Immature natural killer cell (primary cell): ENCODE measurements at regions not wholly inside any gene's neighbourhood (a gene's known extent, or its start where the extent isn't known, plus 50 kb on each side); places are given as distances from the start of the nearest gene placed in this dataset.

Experiments
- DNase-seq, 3 donors: peaks; one replicate each; pipeline ENCODE4 v3.0.0; 2022; ENCODE audit warnings: mixed read lengths in 1 of 3
- H3K27ac Mint-ChIP-seq, 6 donors: one replicate each; pipeline ENCODE4 v1.8.0; 2020; ENCODE audit warnings: mixed read lengths in 6 of 6, mild to moderate bottlenecking in 5 of 6, inconsistent platforms in 4 of 6, moderate library complexity in 3 of 6
- H3K27me3 Mint-ChIP-seq, 3 donors: one replicate each; pipeline ENCODE4 v1.8.0; 2020 to 2021; ENCODE audit warnings: low read depth in 3 of 3, mild to moderate bottlenecking in 3 of 3, mixed read lengths in 3 of 3, moderate library complexity in 3 of 3, inconsistent platforms in 1 of 3
- H3K36me3 Mint-ChIP-seq, 3 donors: one replicate each; pipeline ENCODE4 v1.8.0; 2020; ENCODE audit warnings: mixed read lengths in 3 of 3, inconsistent platforms in 2 of 3, mild to moderate bottlenecking in 2 of 3
- H3K4me1 Mint-ChIP-seq, 2 donors: one replicate each; pipeline ENCODE4 v1.8.0; 2020; ENCODE audit warnings: inconsistent platforms in 2 of 2, mild to moderate bottlenecking in 2 of 2, mixed read lengths in 2 of 2, moderate library complexity in 1 of 2
- H3K4me3 Mint-ChIP-seq, 5 donors: one replicate each; pipeline ENCODE4 v1.8.0; 2020; ENCODE audit warnings: mild to moderate bottlenecking in 5 of 5, mixed read lengths in 5 of 5, inconsistent platforms in 3 of 5, moderate library complexity in 3 of 5
- H3K9me3 Mint-ChIP-seq, 6 donors: one replicate each; pipeline ENCODE4 v1.8.0; 2020; ENCODE audit warnings: mild to moderate bottlenecking in 6 of 6, mixed read lengths in 6 of 6, inconsistent platforms in 4 of 6, moderate library complexity in 3 of 6

- Mint-ChIP-seq H3K27ac (peak overlapping the region in 2 of 6 donors; percentile 10 to 18), H3K4me1 (peaks cover 11 to 14% of the 10 kb centered on the region in 2 donors), H3K36me3 (no peaks in the 10 kb centered on the region), H3K4me3 (peak overlapping the region; percentile 10 to 70 (median 67)), H3K27me3 (peaks cover 0 to 1% (median 0%) of the 10 kb centered on the region in 3 donors), H3K9me3 (peaks cover 0 to 2% (median 0%) of the 10 kb centered on the region in 6 donors)
- no peak for DNase-seq
Observed at GRCh38 chr21:14602382-14602958, 56.4 kb upstream of the SAMSN1 start.

GRCh38 chr21:14600569-14601297, 54.6 kb upstream of the SAMSN1 start:
- no peak for DNase-seq

GRCh38 chr21:14598065-14598464, 52.0 kb upstream of the SAMSN1 start:
- H3K9me3 Mint-ChIP-seq, result peaks cover 0 to 4% (median 0%) of the 10 kb centered on the region in 6 donors
- H3K27ac Mint-ChIP-seq, result no peak overlapping the region
- no peak overlapping the region for H3K4me3 Mint-ChIP-seq
- H3K36me3 Mint-ChIP-seq, result peaks cover 0 to 5% (median 4%) of the 10 kb centered on the region in 3 donors
- peaks cover 0 to 2% (median 1%) of the 10 kb centered on the region in 3 donors for H3K27me3 Mint-ChIP-seq
- DNase-seq, result no peak
- H3K4me1 Mint-ChIP-seq, result peaks cover 9 to 12% of the 10 kb centered on the region in 2 donors

More at GRCh38 chr21:14600569-14601297, 54.6 kb upstream of the SAMSN1 start:
- no peak overlapping the region for H3K27ac Mint-ChIP-seq
- peaks cover 0 to 2% (median 0%) of the 10 kb centered on the region in 6 donors for H3K9me3 Mint-ChIP-seq
- no peaks in the 10 kb centered on the region for H3K36me3 Mint-ChIP-seq
- no peak overlapping the region for H3K4me3 Mint-ChIP-seq
- peaks cover 11 to 14% of the 10 kb centered on the region in 2 donors for H3K4me1 Mint-ChIP-seq
- peaks cover 0 to 1% (median 0%) of the 10 kb centered on the region in 3 donors for H3K27me3 Mint-ChIP-seq
